Fibroblast of gingiva (primary cell): ENCODE measurements at regions not wholly inside any gene's neighbourhood (a gene's known extent, or its start where the extent isn't known, plus 50 kb on each side); places are given as distances from the start of the nearest gene placed in this dataset.
"Not testable (repeated sequence)": the region's sequence is repeated elsewhere in the genome, so short reads cannot be mapped to it uniquely, and the experiment has no call there.

Experiments used
- DNase-seq: peaks from one replicate; pipeline ENCODE4 v3.0.0-alpha.2; 2011; ENCODE audit warnings: low read depth

DNA sequence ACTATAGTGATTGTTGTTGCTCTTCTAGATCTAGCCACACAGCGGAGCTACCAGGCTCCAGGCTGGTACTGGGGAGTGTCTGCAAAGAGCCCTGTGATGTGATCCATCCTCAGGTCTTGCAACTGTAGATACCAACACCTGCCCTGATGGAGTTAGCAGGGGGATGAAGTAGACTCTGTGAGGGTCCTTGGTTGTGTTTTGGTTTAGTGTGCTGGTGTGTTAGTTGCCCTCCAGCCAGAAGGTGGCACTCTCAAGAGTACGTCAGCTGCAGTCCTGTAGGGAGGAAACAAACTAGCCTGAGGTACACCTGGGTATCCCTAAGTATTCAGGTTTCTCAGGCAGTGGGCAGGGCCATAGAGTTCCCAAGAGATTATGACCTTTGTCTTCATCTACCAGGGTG is 81.2 kb upstream of the TMPRSS2 start:
- DNase-seq: no peak

DNA sequence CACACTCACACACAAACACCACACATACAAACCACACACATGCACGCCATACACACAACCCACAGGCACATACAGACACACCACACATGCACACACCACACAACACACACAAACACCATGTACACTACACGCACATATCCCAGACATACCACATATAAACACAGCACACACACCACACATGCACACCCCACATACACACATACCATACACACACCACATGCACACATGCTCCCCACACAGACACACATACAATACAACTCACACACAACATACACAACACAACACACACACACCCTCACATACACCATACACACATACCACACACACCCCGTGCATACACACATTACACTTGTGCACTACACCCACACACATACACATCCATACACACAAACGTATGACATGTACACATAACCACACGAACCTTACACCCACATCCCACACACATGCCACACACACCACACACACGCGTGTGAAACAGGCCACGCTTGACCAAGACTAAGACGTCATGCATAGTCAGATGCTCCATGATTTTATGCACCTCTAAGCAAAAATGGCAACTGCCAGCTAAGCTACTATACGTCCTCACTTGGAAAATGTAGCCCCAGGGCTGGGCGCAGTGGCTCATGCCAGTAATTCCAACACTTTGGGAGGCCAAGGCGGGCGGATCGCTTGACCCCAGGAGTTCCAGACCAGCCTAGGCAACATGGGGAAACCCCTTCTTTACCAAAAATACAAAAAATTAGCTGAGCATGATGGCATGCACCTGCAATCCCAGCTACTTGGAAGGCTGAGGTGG is 77.4 kb upstream of the TMPRSS2 start:
- DNase-seq: no peak

DNA sequence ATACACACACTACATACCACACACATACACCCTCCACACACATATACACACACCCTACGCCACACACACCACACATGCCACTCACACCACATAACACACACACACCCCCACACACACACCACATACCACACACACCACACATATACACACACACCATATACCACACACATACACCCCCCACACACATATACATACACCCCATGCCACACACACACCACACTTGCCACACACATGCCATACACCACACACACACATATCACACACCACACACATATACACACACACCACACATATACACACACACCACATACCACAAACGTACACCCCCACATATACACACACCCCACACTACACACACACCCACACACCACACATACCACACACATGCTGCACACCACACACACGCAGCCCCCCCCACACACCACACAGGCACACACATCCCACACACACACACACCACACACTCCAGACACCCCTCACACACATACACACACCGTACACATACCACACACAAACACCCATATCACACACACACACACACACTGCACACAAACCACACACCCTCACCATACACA is 76.7 kb upstream of the TMPRSS2 start:
- DNase-seq: no peak

DNA sequence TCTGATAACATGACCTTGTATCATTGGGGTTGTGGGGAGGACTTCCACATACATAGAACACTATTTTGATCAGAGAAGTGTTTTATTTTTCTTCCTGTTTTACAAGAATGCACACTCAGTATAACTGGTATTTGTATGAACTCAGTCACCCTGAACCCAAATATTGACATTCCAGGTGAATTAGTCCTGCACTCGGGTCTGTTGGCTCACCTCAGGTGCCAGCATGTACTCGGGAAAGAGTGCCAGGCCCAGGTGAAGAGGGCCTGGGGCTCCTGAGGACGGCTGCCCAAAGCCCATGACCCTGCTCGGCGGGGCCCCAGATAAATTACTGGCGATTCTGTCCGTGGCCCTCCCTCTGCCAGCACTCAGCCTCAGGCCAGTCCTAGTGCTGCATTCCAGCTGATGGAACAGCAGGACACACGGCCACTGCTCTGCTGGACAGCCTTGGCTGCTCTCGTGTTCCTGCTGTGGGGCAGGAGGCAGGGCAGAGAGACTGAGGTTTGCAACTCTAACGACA is 75.4 kb upstream of the TMPRSS2 start:
- no peak for DNase-seq

DNA sequence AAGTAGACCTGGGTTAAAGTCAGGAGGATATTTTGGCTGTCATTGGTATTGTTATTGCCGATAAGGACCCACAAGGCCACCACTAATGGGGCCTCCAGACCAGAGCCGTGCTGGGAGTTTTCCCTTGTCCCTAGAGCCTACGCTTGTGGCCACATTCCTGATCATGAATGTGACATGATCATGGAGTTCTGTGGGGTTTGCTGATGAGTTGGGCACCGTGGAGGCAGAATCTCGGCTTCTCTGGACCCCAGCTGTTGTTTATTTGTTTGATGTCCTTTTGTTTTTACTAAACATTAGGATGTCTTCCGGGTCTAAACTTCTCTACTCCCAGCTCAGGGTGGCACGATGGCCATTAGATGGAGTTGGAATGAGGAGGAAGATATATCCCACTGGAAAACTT is 74.9 kb upstream of the TMPRSS2 start:
- no peak for DNase-seq

DNA sequence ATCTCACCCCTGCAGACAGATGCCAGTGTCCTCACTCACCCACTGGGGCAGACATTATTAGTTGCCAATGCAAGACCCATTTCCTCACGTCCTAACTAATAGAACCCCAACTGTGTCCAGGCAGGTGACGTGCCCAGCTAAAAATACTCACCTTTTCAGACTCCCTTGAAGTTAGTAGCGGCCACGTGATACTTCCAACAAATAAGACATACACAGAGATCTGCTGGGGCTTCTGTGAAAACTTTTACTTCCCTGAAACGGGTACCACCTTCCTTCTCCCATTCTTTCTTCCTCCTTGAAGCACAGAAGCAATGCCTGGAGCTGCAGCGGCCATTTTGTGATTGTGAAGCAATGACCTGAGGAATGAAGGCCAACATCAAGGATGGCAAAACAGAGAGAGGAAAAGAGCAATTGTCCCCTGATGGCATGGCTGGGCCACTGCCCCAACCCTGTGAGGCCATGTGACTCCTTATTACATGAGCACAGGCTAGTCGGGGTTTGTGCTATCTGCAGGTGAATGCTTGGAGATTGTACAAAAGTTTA is 74.4 kb upstream of the TMPRSS2 start:
- DNase-seq: no peak

DNA sequence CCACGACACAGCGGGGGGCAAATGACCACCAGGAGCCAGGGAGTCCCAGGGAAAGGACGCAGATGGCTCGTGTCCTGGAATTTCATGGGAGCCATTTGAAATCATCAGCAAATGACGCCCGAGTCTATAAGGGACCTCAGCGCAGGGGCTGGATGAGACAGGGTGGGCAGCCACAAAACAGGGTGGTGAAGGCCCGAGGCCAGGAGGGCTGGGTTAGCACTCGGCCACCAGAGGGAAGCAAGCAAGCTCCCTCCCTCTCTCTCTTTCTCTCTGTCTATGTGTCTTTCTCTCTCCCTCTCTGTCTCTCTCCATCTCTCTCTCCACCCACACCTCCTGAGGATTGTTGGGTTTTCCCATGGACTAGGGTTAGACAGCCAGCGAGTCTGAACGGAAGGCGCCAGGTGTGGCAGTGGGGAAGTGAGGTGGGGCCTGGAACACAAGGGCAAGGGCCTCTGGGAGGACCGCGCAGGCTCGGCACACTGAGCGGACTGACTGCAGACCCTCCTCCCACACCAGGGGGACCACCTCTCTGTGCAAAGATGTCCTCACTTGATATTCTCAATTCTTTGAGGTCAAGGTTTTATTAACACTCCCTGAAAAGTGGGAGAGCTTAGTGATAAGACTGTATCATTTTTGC is 73.8 kb upstream of the TMPRSS2 start:
- no peak for DNase-seq

DNA sequence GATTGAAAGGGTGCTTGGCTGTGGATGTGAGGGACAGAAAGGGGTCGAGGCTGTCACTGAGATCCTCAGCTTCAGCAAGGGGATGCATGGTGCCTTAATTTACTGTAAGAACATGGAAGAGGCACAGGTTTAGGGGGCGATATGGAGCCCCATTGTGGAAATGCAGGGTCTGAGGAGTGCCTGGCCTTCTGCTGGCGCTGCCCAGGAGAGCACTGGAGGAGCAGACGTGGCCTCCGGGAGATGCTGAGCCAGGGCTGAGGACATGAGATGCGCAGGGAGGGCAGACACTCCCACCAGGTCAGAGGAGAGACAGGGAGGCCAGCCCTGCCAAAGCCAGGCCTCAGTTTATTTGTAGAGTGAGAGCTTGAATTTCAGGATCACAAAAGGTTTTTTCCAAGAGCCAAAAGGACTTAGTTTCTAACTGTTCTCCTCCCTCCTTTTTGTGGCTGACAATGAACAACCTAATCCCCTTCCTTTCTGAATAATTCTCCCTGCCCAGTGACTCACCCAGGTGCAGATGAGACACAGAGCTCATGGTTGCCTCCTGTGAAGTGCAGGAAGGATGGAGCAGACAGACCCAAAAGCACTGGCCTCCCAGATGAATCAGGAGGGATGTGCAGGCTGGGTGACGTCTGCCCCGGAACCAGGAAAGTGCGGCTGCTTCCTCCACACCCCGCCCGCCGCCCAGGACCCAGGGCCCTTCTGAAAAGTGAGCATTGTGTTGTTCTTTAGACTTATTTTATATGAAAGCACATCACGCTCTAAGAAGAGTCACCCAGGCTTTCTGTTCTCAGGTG is 73.0 kb upstream of the TMPRSS2 start:
- DNase-seq: no peak

DNA sequence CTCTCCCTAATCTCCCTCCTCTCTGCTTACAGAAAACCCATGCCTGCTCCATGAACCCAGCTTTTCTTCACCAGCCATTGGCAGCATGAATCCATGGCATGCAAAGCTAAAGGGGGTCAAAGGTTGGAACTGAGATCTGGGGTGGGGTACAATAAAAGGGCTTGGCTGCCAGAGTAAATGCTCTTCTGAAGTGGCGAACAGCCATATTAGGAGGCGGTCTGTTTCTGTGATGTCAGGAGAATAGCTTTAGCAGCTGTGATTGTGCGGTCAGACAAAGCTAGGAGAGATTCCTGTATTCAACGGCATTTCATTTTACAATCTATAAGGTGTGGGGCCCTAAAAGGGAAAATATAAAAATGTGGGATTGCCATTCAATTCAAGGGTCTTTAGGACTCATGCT is 71.7 kb upstream of the TMPRSS2 start:
- no peak for DNase-seq

DNA sequence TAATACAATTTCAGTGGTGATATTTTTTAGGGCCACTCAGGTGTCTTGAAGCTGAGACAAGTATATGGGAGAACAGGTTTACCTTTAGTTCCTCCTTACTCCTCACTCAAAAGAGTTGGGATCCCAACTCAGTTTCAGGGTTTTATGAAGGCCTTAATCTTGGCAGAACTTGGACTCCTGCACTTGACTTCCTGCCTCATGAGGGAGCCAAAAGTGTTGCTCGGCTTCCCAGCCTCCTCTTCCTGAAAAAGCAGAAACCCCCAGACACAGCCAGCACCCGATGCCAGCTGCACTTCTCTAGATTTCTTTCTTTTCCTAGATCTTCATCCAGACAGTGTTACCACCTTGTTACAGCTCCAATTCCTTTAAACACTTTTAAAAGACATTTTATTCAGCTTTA is 70.8 kb upstream of the TMPRSS2 start:
- DNase-seq: no peak

DNA sequence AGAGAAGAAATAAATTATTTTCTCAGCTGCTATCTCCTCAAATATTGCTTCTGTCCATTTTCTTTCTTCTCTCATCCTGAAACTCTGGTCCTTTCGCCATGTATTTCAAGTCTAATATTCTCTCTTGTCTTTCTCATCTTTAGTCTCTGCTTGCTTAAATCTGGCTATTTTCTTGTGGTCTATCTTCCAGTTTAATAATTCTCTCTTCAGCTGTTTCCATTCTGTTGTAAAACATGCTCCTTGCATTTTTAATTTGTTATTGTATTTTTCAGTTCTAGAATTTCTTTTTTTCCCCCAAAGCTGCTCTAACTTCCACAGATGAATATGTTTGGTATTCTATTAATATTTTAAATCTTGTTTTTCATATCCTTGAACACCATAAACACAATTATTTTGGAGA is 70.1 kb upstream of the TMPRSS2 start:
- DNase-seq: no peak

DNA sequence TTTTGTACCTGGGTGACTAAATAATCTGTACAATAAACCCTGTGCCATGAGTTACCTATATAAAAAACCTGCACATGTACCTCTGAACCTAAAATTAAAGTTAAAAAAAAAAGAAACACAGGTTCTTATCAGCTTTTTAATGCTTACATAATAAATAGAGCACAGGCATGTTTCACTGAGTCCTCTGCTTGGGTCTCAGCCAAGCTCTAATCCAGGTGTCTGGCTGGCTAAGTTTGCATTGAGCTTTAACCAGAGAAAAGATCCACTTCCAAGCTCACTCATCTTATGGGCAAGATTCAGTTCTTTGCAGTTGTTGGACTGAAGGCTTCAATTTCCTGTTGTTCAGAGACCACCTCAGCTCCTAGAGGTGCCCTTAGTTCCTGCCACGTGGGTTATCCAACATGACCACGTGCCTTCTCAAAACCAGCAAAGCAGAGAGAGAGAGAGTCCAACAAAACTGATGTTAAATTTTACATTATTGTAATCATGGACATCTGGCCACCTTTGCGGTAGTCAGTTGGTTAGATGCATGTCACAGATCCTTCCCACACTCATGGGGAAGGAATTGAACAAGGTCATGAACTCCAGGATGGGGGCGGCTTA is 68.2 kb upstream of the TMPRSS2 start:
- DNase-seq: no peak

DNA sequence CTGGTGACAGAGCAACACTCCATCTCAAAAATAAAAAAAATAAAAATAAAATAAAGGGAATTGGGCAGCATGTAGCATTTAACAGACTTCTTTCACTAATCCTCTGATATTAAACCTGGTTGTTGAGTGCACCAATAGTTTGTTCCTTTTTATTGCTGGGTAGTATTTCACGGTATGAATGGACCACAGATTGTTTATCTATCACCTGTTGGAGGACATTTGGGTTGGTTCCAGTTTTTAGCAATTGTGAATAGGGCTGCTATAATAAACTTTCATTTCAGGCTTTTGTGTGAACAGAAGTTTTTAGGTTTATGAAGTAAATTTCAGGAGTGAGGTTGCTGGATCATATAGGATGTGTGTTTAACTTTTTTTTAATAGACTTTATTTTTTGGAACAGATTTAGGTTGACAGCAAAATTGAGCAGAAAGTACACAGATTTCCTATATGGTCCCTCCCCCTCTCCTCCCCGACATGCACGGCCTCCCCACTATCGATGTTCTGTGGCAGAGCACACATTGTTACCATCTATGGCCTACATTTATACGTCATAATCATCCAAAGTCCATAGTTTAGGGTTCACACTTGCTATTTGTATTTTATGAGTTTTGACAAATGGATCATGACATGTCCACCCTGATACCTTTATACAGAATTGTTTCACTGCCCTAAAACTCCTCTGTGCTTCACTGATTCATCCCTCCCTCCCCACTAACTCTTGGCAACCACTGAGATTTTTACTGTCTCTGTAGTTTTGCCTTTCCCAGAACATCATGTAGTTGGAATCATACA is 66.1 kb upstream of the TMPRSS2 start:
- DNase-seq: no peak

DNA sequence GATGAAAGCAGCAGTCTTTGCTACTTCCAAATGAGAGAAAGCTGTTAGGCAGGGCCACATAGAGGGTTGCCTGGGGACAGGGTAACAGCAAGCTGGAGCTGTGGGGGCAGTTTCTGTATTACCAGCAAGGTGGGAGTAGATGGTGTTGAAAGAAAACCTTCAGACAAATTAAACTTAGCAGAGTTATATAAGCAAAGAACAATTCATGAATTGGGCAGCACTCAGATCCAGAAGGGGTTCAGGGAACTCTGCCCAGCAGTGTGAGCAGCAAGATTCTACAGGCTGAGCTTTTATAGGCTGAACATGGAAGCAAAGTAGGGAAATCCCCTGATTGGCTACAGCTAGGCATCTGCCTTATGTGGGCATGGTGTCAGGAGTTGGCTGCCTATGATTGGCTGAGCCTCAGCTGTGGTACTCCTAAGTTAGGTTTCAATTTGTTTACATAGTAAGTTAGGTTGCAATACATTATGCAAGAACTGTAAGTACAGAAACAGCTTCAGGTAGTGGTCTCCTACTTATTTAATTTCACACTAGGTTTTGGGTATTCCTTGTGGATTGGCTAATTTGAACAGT is 64.1 kb upstream of the TMPRSS2 start:
- DNase-seq: no peak

DNA sequence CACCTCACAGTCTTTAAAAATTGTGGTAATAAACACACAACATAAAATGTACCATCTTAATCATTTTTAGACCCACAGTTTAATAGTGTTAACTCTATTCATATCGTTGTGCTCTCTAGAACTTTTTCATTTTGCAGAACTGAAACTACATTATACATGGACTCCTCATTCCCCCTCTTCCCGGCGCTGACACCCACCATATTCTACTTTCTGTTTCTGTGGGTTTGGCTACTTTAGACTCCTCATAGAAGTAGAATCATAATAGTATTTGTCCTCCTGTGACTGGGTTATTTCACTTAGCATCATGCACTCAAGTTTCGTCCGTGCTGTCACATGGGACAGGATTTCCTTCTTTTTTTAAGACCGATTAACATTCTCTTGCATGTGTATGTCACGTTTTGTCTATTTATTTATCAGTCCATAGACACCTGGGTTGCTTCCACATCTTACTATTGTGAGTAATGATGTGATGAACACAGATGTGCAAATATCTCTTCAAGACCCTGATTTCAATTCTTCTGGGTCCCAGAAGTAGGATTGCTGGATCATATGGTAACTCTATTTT is 62.9 kb upstream of the TMPRSS2 start:
- no peak for DNase-seq

DNA sequence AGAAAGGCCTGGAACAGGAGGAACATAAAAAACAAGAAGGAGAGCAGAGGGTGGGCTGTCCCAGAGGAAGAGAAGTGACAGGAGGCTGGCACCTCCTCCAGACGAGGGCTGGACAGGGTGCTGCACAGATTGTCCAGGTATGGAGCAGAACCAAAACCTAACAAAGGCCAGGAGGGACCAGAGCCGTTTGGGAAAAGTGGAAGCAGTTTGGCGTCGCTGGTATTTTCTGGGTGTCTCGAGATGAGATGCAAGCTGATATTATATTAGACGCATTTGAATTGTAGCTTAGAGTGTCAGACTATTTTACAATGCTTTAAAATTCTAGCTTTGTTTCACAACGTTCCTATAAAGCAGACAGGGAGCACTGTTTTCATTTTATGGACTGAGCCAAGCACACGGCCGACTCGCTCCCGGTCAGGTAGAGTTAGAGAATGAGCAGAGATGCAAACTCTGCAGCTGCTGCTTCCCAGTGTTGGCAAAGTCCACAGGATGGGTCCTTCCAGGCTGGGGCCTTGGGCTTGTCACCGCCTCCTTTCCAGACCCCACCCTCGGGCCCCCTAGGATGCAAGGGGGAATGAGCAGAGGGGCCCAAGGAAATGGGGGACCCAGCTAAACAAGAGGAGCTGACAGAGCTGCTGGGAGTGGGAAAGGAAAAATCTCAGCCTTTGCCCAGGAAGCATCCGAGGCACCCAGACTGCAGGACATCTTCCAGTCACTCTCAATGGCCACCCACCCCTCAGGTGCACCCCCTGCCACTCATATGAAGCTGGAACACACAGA is 60.8 kb upstream of the TMPRSS2 start:
- no peak for DNase-seq

DNA sequence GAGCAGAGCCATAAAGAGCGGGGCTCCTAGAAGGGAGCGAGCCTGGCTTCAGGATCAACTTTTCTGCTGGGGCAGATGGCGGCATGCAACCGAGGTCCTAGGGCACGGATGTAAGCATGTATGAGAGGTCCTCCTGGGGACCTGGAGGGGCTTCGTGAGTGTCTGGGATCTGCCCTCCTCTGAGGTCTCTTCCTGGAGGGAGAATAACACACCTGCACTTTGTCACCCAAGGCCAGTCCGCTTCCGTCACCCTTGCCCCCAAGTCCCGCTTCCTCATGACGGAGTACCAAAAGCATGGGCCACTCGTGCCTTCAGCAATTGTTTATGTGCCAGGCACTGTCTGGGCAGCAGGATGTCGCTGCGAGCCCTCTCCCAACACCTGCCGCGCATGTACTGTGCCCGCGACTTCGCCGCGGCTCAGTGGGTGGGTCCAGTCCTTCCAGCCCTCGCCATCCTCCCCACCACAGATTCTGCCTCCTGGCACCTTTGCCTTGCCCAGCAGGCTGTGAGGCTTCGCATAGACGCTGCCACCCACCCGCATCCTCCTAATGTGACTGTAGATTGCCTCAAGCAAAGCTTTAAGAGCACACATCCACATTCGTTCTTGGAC is 60.0 kb upstream of the TMPRSS2 start:
- DNase-seq: no peak

DNA sequence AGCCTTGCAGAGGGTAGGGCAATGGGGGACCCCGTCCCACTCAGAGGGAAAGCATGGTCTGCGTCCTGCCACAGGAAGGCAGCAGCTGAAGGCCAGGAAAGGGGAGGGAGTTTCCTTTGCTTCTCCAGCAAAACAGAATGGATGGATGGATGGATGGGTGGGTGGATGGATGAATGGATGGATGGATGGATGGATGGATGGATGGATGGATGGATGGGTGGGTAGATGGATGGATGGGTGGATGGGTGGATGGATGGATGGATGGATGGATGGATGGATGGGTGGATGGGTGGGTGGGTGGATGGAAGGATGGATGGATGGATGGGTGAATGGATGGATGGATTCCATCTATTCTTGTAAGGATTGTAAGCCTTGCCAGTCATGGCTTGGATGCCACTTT is 59.3 kb upstream of the TMPRSS2 start:
- DNase-seq: not testable (repeated sequence)

DNA sequence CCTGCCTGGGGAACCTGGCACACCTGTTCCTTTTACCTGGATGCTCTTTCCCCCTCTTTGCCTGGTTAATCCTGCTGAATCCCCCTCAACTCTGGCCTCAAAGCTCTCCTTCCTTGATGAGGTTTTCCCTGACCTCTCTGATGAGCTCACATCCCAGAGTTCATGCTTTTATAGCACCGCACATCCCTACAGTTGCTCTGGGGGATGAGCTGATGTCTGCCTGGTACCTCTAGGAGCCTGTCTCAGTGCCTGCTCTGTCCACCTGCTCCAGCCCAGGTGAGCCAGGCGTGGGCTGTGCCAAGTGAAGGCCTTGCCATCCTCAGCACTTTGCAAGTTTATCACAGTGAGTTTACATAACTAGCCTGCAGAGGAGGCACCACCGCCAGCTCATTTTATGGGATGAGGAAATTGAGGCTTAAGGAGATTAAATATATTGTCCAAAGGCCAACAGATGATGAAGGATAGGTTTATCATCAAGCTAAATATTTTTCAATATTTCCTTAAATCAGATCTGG is 58.6 kb upstream of the TMPRSS2 start:
- DNase-seq: no peak
